NB4 (cell line): ENCODE measurements at regions not wholly inside any gene's neighbourhood (a gene's known extent, or its start where the extent isn't known, plus 50 kb on each side); places are given as distances from the start of the nearest gene placed in this dataset.

Experiments used
- CTCF ChIP-seq: IDR thresholded peaks from one replicate; pipeline ENCODE4 v1.5.1; 2012; ENCODE audit warnings: low read depth, low read length
- MAX ChIP-seq: IDR thresholded peaks from 2 replicates; pipeline ENCODE4 v1.6.1; 2011; ENCODE audit warnings: low read depth, low read length
- MYC ChIP-seq: IDR thresholded peaks from 2 replicates; pipeline ENCODE4 v1.6.1; 2011; ENCODE audit warnings: low read depth, low read length
- POLR2A ChIP-seq: IDR thresholded peaks from 2 replicates; pipeline ENCODE4 v1.6.1; 2011; ENCODE audit warnings: mild to moderate bottlenecking; ENCODE audit not compliant: insufficient read length; ENCODE audit errors: extremely low read depth

GRCh38 chr1:229080361-229080760, 190.6 kb upstream of the RAB4A start:
- TF ChIP-seq POLR2A: no peak
- no peak for TF ChIP-seq CTCF
- no peak for TF ChIP-seq MYC
- TF ChIP-seq MAX: no peak
